Endothelial cell of umbilical vein (primary cell): ENCODE measurements at regions not wholly inside any gene's neighbourhood (a gene's known extent, or its start where the extent isn't known, plus 50 kb on each side); places are given as distances from the start of the nearest gene placed in this dataset.

Source experiments
- BruUV-seq: library from RNA; stranded (reverse); fragments of 400-500 nt; replicated peaks from 2 replicates; lab custom pipeline; 2021; lab: Mats Ljungman, UMichigan
- CTCF ChIA-PET: fragments of 300-600, 350-600 bp; sonication (Branson Sonifier 250); formaldehyde crosslinking; loops from one replicate; lab custom pipeline; 2021; ENCODE audit warnings: antibody characterized with exemption, inconsistent platforms; lab: Charles Lee
- POLR2A ChIA-PET: fragments of 300-600, 350-600 bp; sonication (Branson Sonifier 250); formaldehyde crosslinking; loops from one replicate; lab custom pipeline; 2021; ENCODE audit warnings: antibody characterized with exemption, inconsistent platforms; lab: Charles Lee
- DNase-seq: peaks from one replicate; pipeline ENCODE4 v3.0.0-alpha.2; 2011; ENCODE audit warnings: low read depth, low spot score
- FAIRE-seq: peaks from 2 replicates; lab custom pipeline; 2011; peaks lifted over from hg19 to GRCh38; lab: Jason Lieb, UNC
- H2AFZ ChIP-seq: 2 replicates; pipeline ENCODE4 v1.6.0; 2012; ENCODE audit warnings: low read depth, low read length, control low read depth, inconsistent platforms
- H3K27ac ChIP-seq: 2 replicates; pipeline ENCODE4 v1.5.1; 2011; ENCODE audit warnings: low read depth, mild to moderate bottlenecking, control low read depth, low read length, moderate library complexity; ENCODE audit not compliant: insufficient read depth
- H3K27me3 ChIP-seq, 2 experiments: 2 replicates each; pipeline versions ENCODE4 v1.6.0 to v1.6.1; 2011; ENCODE audit warnings: low read length in 2 of 2, mixed read lengths in 1 of 2; ENCODE audit not compliant: control insufficient read depth in 2 of 2, insufficient read depth in 2 of 2
- H3K36me3 ChIP-seq, 2 experiments: 2 replicates in 1 of 2; 3 replicates in 1 of 2; pipeline ENCODE4 v1.5.1; 2011; ENCODE audit warnings: low read length in 2 of 2, mild to moderate bottlenecking in 1 of 2, moderate library complexity in 1 of 2; ENCODE audit not compliant: control insufficient read depth in 2 of 2, insufficient read depth in 2 of 2; ENCODE audit errors: extremely low read depth in 1 of 2
- H3K4me1 ChIP-seq: 3 replicates; pipeline ENCODE4 v1.5.1; 2011; ENCODE audit warnings: mild to moderate bottlenecking, low read length; ENCODE audit not compliant: control insufficient read depth, insufficient read depth; ENCODE audit errors: extremely low read depth
- H3K4me2 ChIP-seq: 2 replicates; pipeline ENCODE4 v1.6.1; 2011; ENCODE audit warnings: low read length, control low read depth, mixed read lengths; ENCODE audit not compliant: insufficient read depth
- H3K4me3 ChIP-seq, 3 experiments: fragments of 200-600 bp in 1 of 3; sonication (generic), shearing (Covaris generic) in 1 of 3; replicated peaks in 1 of 3; 2 replicates each; pipeline ENCODE4 v1.5.1; 2011 to 2016; ENCODE audit warnings: control low read depth in 3 of 3, low read length in 3 of 3, mild to moderate bottlenecking in 2 of 3, inconsistent platforms in 1 of 3, low read depth in 1 of 3, moderate library complexity in 1 of 3; ENCODE audit not compliant: insufficient read depth in 1 of 3
- H3K79me2 ChIP-seq: 2 replicates; pipeline ENCODE4 v1.6.0; 2012; ENCODE audit warnings: low read length, inconsistent platforms; ENCODE audit not compliant: control insufficient read depth, insufficient read depth
- H3K9ac ChIP-seq: replicated peaks from 2 replicates; pipeline ENCODE3; 2011; ENCODE audit warnings: low read length, control low read depth; ENCODE audit not compliant: insufficient read depth; ENCODE audit errors: extremely low read depth
- H3K9me1 ChIP-seq: replicated peaks from 3 replicates; pipeline ENCODE4 v1.6.0; 2011; ENCODE audit warnings: mild to moderate bottlenecking, low read length; ENCODE audit not compliant: control insufficient read depth, insufficient read depth; ENCODE audit errors: extremely low read depth
- H3K9me3 ChIP-seq: replicated peaks from 2 replicates; pipeline ENCODE4 v1.5.1; 2012; ENCODE audit warnings: low read length, inconsistent platforms; ENCODE audit not compliant: control insufficient read depth, insufficient read depth
- H4K20me1 ChIP-seq: replicated peaks from 2 replicates; pipeline ENCODE3; 2011; ENCODE audit warnings: mild to moderate bottlenecking, low read length; ENCODE audit not compliant: control insufficient read depth, insufficient read depth; ENCODE audit errors: extremely low read depth
- EZH2 ChIP-seq: IDR thresholded peaks from 2 replicates; pipeline ENCODE4 v1.6.1; 2012; ENCODE audit warnings: borderline replicate concordance, low read depth, mild to moderate bottlenecking, moderate library complexity, low read length, inconsistent platforms; ENCODE audit not compliant: severe bottlenecking
- FOS ChIP-seq: IDR thresholded peaks from 2 replicates; pipeline ENCODE4 v1.6.1; 2011; ENCODE audit warnings: mild to moderate bottlenecking, low read length, moderate library complexity, borderline replicate concordance; ENCODE audit not compliant: insufficient read depth
- GATA2 ChIP-seq: IDR thresholded peaks from 2 replicates; pipeline ENCODE4 v1.7.0; 2011; ENCODE audit warnings: low read depth, mild to moderate bottlenecking, moderate library complexity, mixed read lengths, low read length; ENCODE audit not compliant: insufficient read length, insufficient read depth
- MYC ChIP-seq: IDR thresholded peaks from one replicate; pipeline ENCODE4 v1.6.1; 2011; ENCODE audit warnings: mild to moderate bottlenecking, low read depth, low read length
- POLR2AphosphoS5 ChIP-seq: IDR thresholded peaks from 2 replicates; pipeline ENCODE4 v1.6.1; 2012; ENCODE audit warnings: low read depth, mild to moderate bottlenecking, control low read depth, low read length, moderate library complexity; ENCODE audit not compliant: insufficient read depth
- dilution Hi-C: fragments of 300-500 bp; cut with MboI; formaldehyde crosslinking; loops from one replicate; pipeline ENCODE4 v1.15.0; 2019; ENCODE audit warnings: low sequenced_read_pairs; ENCODE audit not compliant: extremely low pct_ligation_motif_present
- intact Hi-C: fragments of 100-400 bp; cut with micrococcal nuclease; formaldehyde crosslinking; loops from one replicate; pipeline ENCODE4 v1.10.0; 2022
- TF ChIP-seq, protein P1 (sequence below): IDR thresholded peaks from 2 replicates; pipeline ENCODE4 v1.6.1; 2011; ENCODE audit not compliant: insufficient read depth, insufficient read length

DNA sequence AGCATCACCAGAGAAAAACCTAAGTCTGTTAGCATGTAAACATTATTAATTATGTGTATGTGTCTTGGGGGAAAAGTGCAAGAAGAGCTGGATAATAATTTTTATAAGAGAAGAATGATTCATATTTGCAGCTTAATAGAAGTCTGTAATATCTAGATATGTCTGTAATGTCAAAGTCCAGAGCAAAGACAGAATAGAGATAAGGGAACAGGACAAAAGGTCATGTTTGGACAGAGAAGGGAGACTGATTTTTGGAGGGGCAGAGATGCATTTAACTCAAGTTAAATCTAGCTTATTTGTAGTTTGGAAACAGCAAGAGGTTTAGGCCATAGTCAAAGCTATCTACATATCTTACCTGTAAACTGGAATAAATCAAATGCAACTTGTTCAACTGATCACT lies 61.2 kb downstream of the MAGED1 start:
- H3K9me3 ChIP-seq = no peaks in the 10 kb centered on the region
- no peaks in the 10 kb centered on the region for H3K9me1 ChIP-seq
- no peak overlapping the region for H3K4me2 ChIP-seq
- dilution Hi-C loops = no loop called here
- TF ChIP-seq EZH2 (no peak), POLR2AphosphoS5 (no peak), FOS (no peak), MYC (no peak)
- no peak overlapping the region for H3K27ac ChIP-seq
- FAIRE-seq (no peak), DNase-seq (no peak)
- no peaks in the 10 kb centered on the region for H3K27me3 ChIP-seq
- no TSS peak for BruUV-seq
- no peaks in the 10 kb centered on the region for H3K4me1 ChIP-seq
- ChIA-PET CTCF (no interaction called here), POLR2A (no interaction called here)
- no peak overlapping the region for H3K4me3 ChIP-seq
- intact Hi-C loops = no loop called here
- H3K79me2 ChIP-seq = no peaks in the 10 kb centered on the region
- H3K36me3 ChIP-seq = no peaks in the 10 kb centered on the region
- no peak overlapping the region for H2AFZ ChIP-seq
- H3K9ac ChIP-seq = no peak overlapping the region
- no peaks in the 10 kb centered on the region for H4K20me1 ChIP-seq

DNA sequence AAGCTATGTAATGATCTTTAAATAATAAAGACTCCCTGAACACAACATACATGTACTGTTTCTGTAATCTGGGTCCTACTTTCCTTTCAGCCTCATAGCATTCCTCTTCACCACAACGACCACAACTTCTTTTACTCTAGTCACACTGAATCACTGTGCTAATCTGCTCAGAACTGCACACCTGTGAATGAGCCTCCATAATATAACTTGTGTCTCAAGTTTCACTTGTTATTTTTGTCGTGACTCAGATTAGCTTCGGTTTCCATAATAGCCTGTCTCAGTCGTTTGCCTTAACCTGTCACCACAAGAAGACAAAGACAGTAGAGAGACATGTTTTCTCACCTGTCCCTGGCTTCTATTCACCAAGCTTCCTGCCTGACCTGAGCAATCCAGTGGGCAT lies 61.8 kb downstream of the MAGED1 start:
- ChIA-PET CTCF (no interaction called here), POLR2A (no interaction called here)
- Histone ChIP-seq H3K9ac (no peak overlapping the region), H3K27ac (no peak overlapping the region), H3K4me2 (no peak overlapping the region), H3K27me3 (no peaks in the 10 kb centered on the region), H3K4me1 (no peaks in the 10 kb centered on the region), H3K4me3 (no peak overlapping the region), H3K79me2 (no peaks in the 10 kb centered on the region), H3K9me1 (no peaks in the 10 kb centered on the region), H4K20me1 (no peaks in the 10 kb centered on the region), H2AFZ (no peak overlapping the region), H3K36me3 (no peaks in the 10 kb centered on the region), H3K9me3 (no peaks in the 10 kb centered on the region)
- no TSS peak for BruUV-seq
- DNase-seq (no peak), FAIRE-seq (no peak)
- dilution Hi-C loops (no loop called here), intact Hi-C loops (no loop called here)
- TF ChIP-seq, protein P1, sequence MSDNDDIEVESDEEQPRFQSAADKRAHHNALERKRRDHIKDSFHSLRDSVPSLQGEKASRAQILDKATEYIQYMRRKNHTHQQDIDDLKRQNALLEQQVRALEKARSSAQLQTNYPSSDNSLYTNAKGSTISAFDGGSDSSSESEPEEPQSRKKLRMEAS = no peak
- TF ChIP-seq MYC = no peak
- TF ChIP-seq GATA2 = no peak
